Kidney (tissue), 13 donors: ENCODE measurements at regions not wholly inside any gene's neighbourhood (a gene's known extent, or its start where the extent isn't known, plus 50 kb on each side); places are given as distances from the start of the nearest gene placed in this dataset.

Experiments
- DNase-seq, 5 donors: peaks; one replicate each; pipeline ENCODE4 v3.0.0-alpha.2; 2013 to 2020
- FAIRE-seq: peaks from 2 replicates; lab custom pipeline; 2012; peaks lifted over from hg19 to GRCh38; lab: Jason Lieb, UNC
- H3K27ac ChIP-seq, 2 donors: one replicate each; pipeline ENCODE4 v1.7.0; 2013; ENCODE audit warnings: low read depth in 2 of 2, low read length in 2 of 2, inconsistent platforms in 1 of 2
- H3K27me3 ChIP-seq: one replicate; pipeline ENCODE4 v1.7.1; 2013; ENCODE audit warnings: low read length, inconsistent platforms; ENCODE audit not compliant: control insufficient read depth, insufficient read depth
- H3K36me3 ChIP-seq, 3 donors: one replicate each; pipeline versions ENCODE4 v1.7.0 to v1.7.1; 2013; ENCODE audit warnings: low read length in 3 of 3, control low read depth in 1 of 3, inconsistent platforms in 1 of 3; ENCODE audit not compliant: insufficient read depth in 3 of 3, control insufficient read depth in 2 of 3
- H3K4me1 ChIP-seq, 3 donors: one replicate each; pipeline versions ENCODE4 v1.7.0 to v1.7.1; 2013; ENCODE audit warnings: low read length in 3 of 3, inconsistent platforms in 1 of 3, low read depth in 1 of 3; ENCODE audit not compliant: control insufficient read depth in 2 of 3, insufficient read depth in 2 of 3
- H3K4me3 ChIP-seq, 3 donors: one replicate each; pipeline versions ENCODE4 v1.7.0 to v1.8.1; 2013; ENCODE audit warnings: low read length in 3 of 3, control low read depth in 1 of 3, inconsistent platforms in 1 of 3
- H3K9ac ChIP-seq, 3 donors: one replicate each; pipeline versions ENCODE4 v1.7.0 to v1.7.1; 2013; ENCODE audit warnings: low read length in 3 of 3, control low read depth in 1 of 3, inconsistent platforms in 1 of 3
- H3K9me3 ChIP-seq, 3 donors: one replicate each; pipeline versions ENCODE4 v1.7.0 to v1.7.1; 2013; ENCODE audit warnings: low read length in 3 of 3, control low read depth in 1 of 3, inconsistent platforms in 1 of 3; ENCODE audit not compliant: control insufficient read depth in 2 of 3, insufficient read depth in 1 of 3
- CTCF ChIP-seq: IDR thresholded peaks from 3 replicates; pipeline ENCODE4 v1.5.1; 2012; ENCODE audit warnings: mild to moderate bottlenecking, moderate library complexity, borderline replicate concordance; ENCODE audit not compliant: insufficient read depth; ENCODE audit errors: extremely low read depth
- intact Hi-C: fragments of 100-400 bp; cut with DNase I; formaldehyde crosslinking; loops from one replicate; pipeline ENCODE4 v1.11.1; 2022
- donor health status: control.
- donor health status: control.
- donor health status: control.
- donor health status: control.
- donor health status: control.
- donor health status: DM: yes; HTN: yes; CAD: no.
- donor health status: Normal renal cell carcinoma (clear cell type).

- Histone ChIP-seq H3K27ac (no peak overlapping the region), H3K9me3 (no peaks in the 10 kb centered on the region), H3K9ac (no peak overlapping the region), H3K27me3 (no peaks in the 10 kb centered on the region), H3K4me1 (no peaks in the 10 kb centered on the region), H3K4me3 (no peak overlapping the region), H3K36me3 (no peaks in the 10 kb centered on the region)
- TF ChIP-seq CTCF, result no peak
- DNase-seq, result no peak
- intact Hi-C loops, result no loop called here
- no peak for FAIRE-seq
Observed at GRCh38 chr5:122673343-122673742, 101.5 kb upstream of the SNX2 start.

GRCh38 chr5:122674385-122674784 lies 100.5 kb upstream of the SNX2 start:
- FAIRE-seq (no peak), DNase-seq (no peak)
- no peak for TF ChIP-seq CTCF
- intact Hi-C loops, result no loop called here
- Histone ChIP-seq H3K9me3 (no peaks in the 10 kb centered on the region), H3K27me3 (no peaks in the 10 kb centered on the region), H3K4me1 (no peaks in the 10 kb centered on the region), H3K9ac (no peak overlapping the region), H3K36me3 (no peaks in the 10 kb centered on the region), H3K4me3 (no peak overlapping the region), H3K27ac (no peak overlapping the region)

- no peaks in the 10 kb centered on the region for H3K4me1 ChIP-seq
- H3K4me3 ChIP-seq, result no peak overlapping the region
- DNase-seq (peak in 1 of 5 donors; percentile 17), FAIRE-seq (no peak)
- intact Hi-C loops, result no loop called here
- no peak for TF ChIP-seq CTCF
- no peaks in the 10 kb centered on the region for H3K27me3 ChIP-seq
- no peaks in the 10 kb centered on the region for H3K9me3 ChIP-seq
- H3K27ac ChIP-seq, result no peak overlapping the region
- no peaks in the 10 kb centered on the region for H3K36me3 ChIP-seq
- no peak overlapping the region for H3K9ac ChIP-seq
Observed at GRCh38 chr5:122680623-122681350, 94.1 kb upstream of the SNX2 start.

GRCh38 chr5:122683631-122684030 lies 91.2 kb upstream of the SNX2 start:
- no peaks in the 10 kb centered on the region for H3K9me3 ChIP-seq
- no peak overlapping the region for H3K4me3 ChIP-seq

More at GRCh38 chr5:122683631-122684030, 91.2 kb upstream of the SNX2 start:
- DNase-seq, result no peak
- Histone ChIP-seq H3K36me3 (no peaks in the 10 kb centered on the region), H3K27ac (no peak overlapping the region), H3K9ac (no peak overlapping the region), H3K27me3 (no peaks in the 10 kb centered on the region), H3K4me1 (no peaks in the 10 kb centered on the region)
- intact Hi-C loops, result no loop called here
- no peak for FAIRE-seq
- TF ChIP-seq CTCF, result no peak
